ENCODE measurements at regions not wholly inside any gene's neighbourhood (a gene's known extent, or its start where the extent isn't known, plus 50 kb on each side); places are given as distances from the start of the nearest gene placed in this dataset.

GRCh38 chr12:33830070-33830469 is 192.2 kb upstream of the ALG10 start:
- TF ChIP-seq CTCF (conservative IDR thresholded peaks at IDR 0.05) (no peak), EZH2 (IDR thresholded peaks at IDR 0.05; ENCODE audit: low read depth) (no peak)
- H3F3A ChIP-seq (ENCODE audit: insufficient read depth, low read depth) = no peaks in the 10 kb centered on the region
- no peaks in the 10 kb centered on the region for H3K9me2 ChIP-seq (ENCODE audit: insufficient read depth)
- H3K27ac ChIP-seq = no peak overlapping the region
- H4K20me1 ChIP-seq (ENCODE audit: insufficient read depth) = no peaks in the 10 kb centered on the region
- no peaks in the 10 kb centered on the region for H3K79me2 ChIP-seq (ENCODE audit: low read depth)
- intact Hi-C loops (cut with micrococcal nuclease; ENCODE audit: unreplicated experiment) = no loop called here
- H3K9me3 ChIP-seq (ENCODE audit: insufficient read depth, low read depth) = no peaks in the 10 kb centered on the region
- no TSS peak for BruUV-seq (replicated peaks)
- CTCF ChIA-PET = no interaction called here
- H2AFZ ChIP-seq = no peak overlapping the region
- H3K4me3 ChIP-seq = no peak overlapping the region
- no peaks in the 10 kb centered on the region for H3K36me3 ChIP-seq (ENCODE audit: low read depth)
- POLR2A ChIA-PET (ENCODE audit: unreplicated experiment) = no interaction called here
- no peaks in the 10 kb centered on the region for H3K27me3 ChIP-seq (ENCODE audit: insufficient read depth, low read depth)
- no peaks in the 10 kb centered on the region for H3K4me1 ChIP-seq (replicated peaks; ENCODE audit: insufficient read depth)
- no peak for DNase-seq
- H3K4me2 ChIP-seq = no peak overlapping the region

- no peaks in the 10 kb centered on the region for H3K79me2 ChIP-seq (ENCODE audit: low read depth)
- no peaks in the 10 kb centered on the region for H3F3A ChIP-seq (ENCODE audit: insufficient read depth, low read depth)
- POLR2A ChIA-PET (ENCODE audit: unreplicated experiment) = no interaction called here
- H3K9me3 ChIP-seq (ENCODE audit: insufficient read depth, low read depth) = no peaks in the 10 kb centered on the region
- no peaks in the 10 kb centered on the region for H3K4me1 ChIP-seq (replicated peaks; ENCODE audit: insufficient read depth)
- no peak overlapping the region for H2AFZ ChIP-seq
- no peak for TF ChIP-seq EZH2 (IDR thresholded peaks at IDR 0.05; ENCODE audit: low read depth)
- no peaks in the 10 kb centered on the region for H3K9me2 ChIP-seq (ENCODE audit: insufficient read depth)
- H3K4me2 ChIP-seq = no peak overlapping the region
- H3K27me3 ChIP-seq (ENCODE audit: insufficient read depth, low read depth) = no peaks in the 10 kb centered on the region
- intact Hi-C loops (cut with micrococcal nuclease; ENCODE audit: unreplicated experiment) = no loop called here
- H3K36me3 ChIP-seq (ENCODE audit: low read depth) = no peaks in the 10 kb centered on the region
- H3K27ac ChIP-seq = no peak overlapping the region
- CTCF ChIA-PET = no interaction called here
- DNase-seq = no peak
- no peaks in the 10 kb centered on the region for H4K20me1 ChIP-seq (ENCODE audit: insufficient read depth)
- no TSS peak for BruUV-seq (replicated peaks)
- no peak overlapping the region for H3K4me3 ChIP-seq
Observed at GRCh38 chr12:33832900-33833299, 189.4 kb upstream of the ALG10 start.

- Histone ChIP-seq H4K20me1 (ENCODE audit: insufficient read depth) (no peaks in the 10 kb centered on the region), H3F3A (ENCODE audit: insufficient read depth, low read depth) (no peaks in the 10 kb centered on the region), H3K36me3 (ENCODE audit: low read depth) (no peaks in the 10 kb centered on the region), H3K79me2 (ENCODE audit: low read depth) (no peaks in the 10 kb centered on the region), H3K4me2 (no peak overlapping the region), H3K4me1 (replicated peaks; ENCODE audit: insufficient read depth) (no peaks in the 10 kb centered on the region), H3K27ac (no peak overlapping the region), H3K4me3 (no peak overlapping the region), H3K27me3 (ENCODE audit: insufficient read depth, low read depth) (no peaks in the 10 kb centered on the region), H3K9me3 (ENCODE audit: insufficient read depth, low read depth) (no peaks in the 10 kb centered on the region), H3K9me2 (ENCODE audit: insufficient read depth) (no peaks in the 10 kb centered on the region), H2AFZ (no peak overlapping the region)
- ChIA-PET CTCF (no interaction called here), POLR2A (ENCODE audit: unreplicated experiment) (no interaction called here)
- BruUV-seq (replicated peaks) = no TSS peak
- TF ChIP-seq CTCF (conservative IDR thresholded peaks at IDR 0.05) (no peak), EZH2 (IDR thresholded peaks at IDR 0.05; ENCODE audit: low read depth) (no peak)
- intact Hi-C loops (cut with micrococcal nuclease; ENCODE audit: unreplicated experiment) = no loop called here
- no peak for DNase-seq
Observed at GRCh38 chr12:33834672-33835071, 187.6 kb upstream of the ALG10 start.

- Histone ChIP-seq H3K27me3 (ENCODE audit: insufficient read depth, low read depth) (no peaks in the 10 kb centered on the region), H3K9me2 (ENCODE audit: insufficient read depth) (0 out of 2 replicates have a peak, but pooled peaks cover 4% of the 10 kb centered on the region), H4K20me1 (ENCODE audit: insufficient read depth) (no peaks in the 10 kb centered on the region), H3K4me1 (replicated peaks; ENCODE audit: insufficient read depth) (no peaks in the 10 kb centered on the region), H3K79me2 (ENCODE audit: low read depth) (no peaks in the 10 kb centered on the region), H3K4me3 (no peak overlapping the region), H3K27ac (no peak overlapping the region), H3K4me2 (no peak overlapping the region), H3F3A (ENCODE audit: insufficient read depth, low read depth) (no peaks in the 10 kb centered on the region), H2AFZ (no peak overlapping the region), H3K36me3 (ENCODE audit: low read depth) (no peaks in the 10 kb centered on the region), H3K9me3 (ENCODE audit: insufficient read depth, low read depth) (peaks cover 11% of the 10 kb centered on the region)
- no TSS peak for BruUV-seq (replicated peaks)
- CTCF ChIA-PET = no interaction called here
- POLR2A ChIA-PET (ENCODE audit: unreplicated experiment) = no interaction called here
- intact Hi-C loops (cut with micrococcal nuclease; ENCODE audit: unreplicated experiment) = no loop called here
- no peak for TF ChIP-seq EZH2 (IDR thresholded peaks at IDR 0.05; ENCODE audit: low read depth)
- TF ChIP-seq CTCF (conservative IDR thresholded peaks at IDR 0.05) = peak; percentile 33; the same call in 1 of the 2 replicates
- DNase-seq = no peak
Observed at GRCh38 chr12:33876618-33877017, 145.7 kb upstream of the ALG10 start.

Data from PC-9 (cell line).